ENCODE measurements at regions not wholly inside any gene's neighbourhood (a gene's known extent, or its start where the extent isn't known, plus 50 kb on each side); places are given as distances from the start of the nearest gene placed in this dataset.

DNA sequence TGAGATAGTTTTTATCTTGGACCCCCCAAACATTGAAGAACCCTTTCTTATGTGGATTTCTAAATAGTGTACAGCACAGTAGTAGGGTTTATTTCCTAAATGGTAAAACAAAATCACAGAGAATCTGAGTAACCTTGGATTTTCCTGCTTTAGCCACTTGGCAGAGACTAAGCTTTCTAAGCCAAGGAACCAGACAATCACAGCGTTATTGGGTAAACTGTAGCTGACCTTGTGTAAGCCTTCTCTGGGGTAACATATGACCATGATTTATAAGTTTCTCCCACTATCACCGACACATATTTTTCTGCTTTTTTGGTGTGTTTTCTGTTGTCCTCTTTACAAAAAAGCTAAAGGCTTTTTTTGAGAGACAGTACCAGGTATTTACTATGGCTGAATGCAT is 136.3 kb upstream of the PZP start:
- no peak overlapping the region for H3K4me3 Mint-ChIP-seq
- no peak overlapping the region for H3K4me3 ChIP-seq (ENCODE audit: low read length)
- H3K9me3 Mint-ChIP-seq: no peaks in the 10 kb centered on the region
- ChIA-PET POLR2A (interaction anchor here (1.2 kb wide), 1 partner anchor 124 kb away, joined by 3 read pairs; no protein-coding TSS in a partner anchor), CTCF (no interaction called here)
- DNase-seq: no peak
- no peak for ATAC-seq
- no peaks in the 10 kb centered on the region for H3K27me3 Mint-ChIP-seq
- H3K9me3 ChIP-seq (ENCODE audit: control insufficient read depth in 2 of 3, low read length in 3 of 3): no peaks in the 10 kb centered on the region
- intact Hi-C loops (cut with micrococcal nuclease): no loop called here
- H3K27me3 ChIP-seq (ENCODE audit: control insufficient read depth in 2 of 2, insufficient read depth in 2 of 2, low read length in 2 of 2): no peaks in the 10 kb centered on the region
- H3K36me3 Mint-ChIP-seq: peaks cover 0 to 4% (median 0%) of the 10 kb centered on the region in 5 donors
- no peak overlapping the region for H3K27ac ChIP-seq (ENCODE audit: low read depth, low read length)
- peak overlapping the region in 1 of 9 donors; percentile 51 for H3K27ac Mint-ChIP-seq
- peaks cover 16 to 64% (median 46%) of the 10 kb centered on the region in 7 donors for H3K4me1 Mint-ChIP-seq
- peaks cover 16 to 33% of the 10 kb centered on the region in 2 donors for H3K4me1 ChIP-seq (ENCODE audit: control insufficient read depth in 2 of 2, insufficient read depth in 2 of 2, low read length in 2 of 2)
- H3K36me3 ChIP-seq (ENCODE audit: control insufficient read depth in 2 of 3, insufficient read depth in 3 of 3, low read length in 3 of 3): no peaks in the 10 kb centered on the region

DNA sequence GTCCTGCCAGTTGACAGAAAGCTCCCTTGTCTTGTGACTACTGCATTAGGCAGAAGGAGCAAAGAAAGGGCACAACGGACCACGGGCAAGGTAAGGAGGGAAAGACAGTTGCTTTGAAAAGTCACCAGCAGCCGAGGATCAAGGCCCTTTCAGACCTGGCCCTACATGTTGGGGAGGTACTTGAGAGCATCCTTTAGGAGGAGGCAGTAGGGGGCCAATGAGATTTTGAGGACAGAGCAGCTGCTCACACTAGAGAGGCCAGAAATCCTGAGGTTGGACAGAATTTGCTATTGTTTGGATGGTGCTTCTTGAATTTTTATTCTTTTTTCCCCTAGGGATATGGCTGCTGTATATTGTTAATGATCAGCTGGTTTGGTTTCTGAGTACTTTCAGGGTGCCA is 135.5 kb upstream of the PZP start:
- Mint-ChIP-seq H3K4me1 (peaks cover 16 to 64% (median 46%) of the 10 kb centered on the region in 7 donors), H3K4me3 (no peak overlapping the region), H3K9me3 (no peaks in the 10 kb centered on the region), H3K27me3 (no peaks in the 10 kb centered on the region), H3K36me3 (peaks cover 0 to 4% (median 0%) of the 10 kb centered on the region in 5 donors), H3K27ac (peak overlapping the region in 3 of 9 donors; percentile 41 to 66 (median 60))
- Histone ChIP-seq H3K4me3 (ENCODE audit: low read length) (no peak overlapping the region), H3K9me3 (ENCODE audit: control insufficient read depth in 2 of 3, low read length in 3 of 3) (no peaks in the 10 kb centered on the region), H3K4me1 (ENCODE audit: control insufficient read depth in 2 of 2, insufficient read depth in 2 of 2, low read length in 2 of 2) (peaks cover 16 to 33% of the 10 kb centered on the region in 2 donors), H3K27me3 (ENCODE audit: control insufficient read depth in 2 of 2, insufficient read depth in 2 of 2, low read length in 2 of 2) (no peaks in the 10 kb centered on the region), H3K27ac (ENCODE audit: low read depth, low read length) (no peak overlapping the region), H3K36me3 (ENCODE audit: control insufficient read depth in 2 of 3, insufficient read depth in 3 of 3, low read length in 3 of 3) (no peaks in the 10 kb centered on the region)
- ChIA-PET CTCF (no interaction called here), POLR2A (interaction anchor here (1.8 kb wide), 1 partner anchor 11 kb away, joined by 7 read pairs; no protein-coding TSS in a partner anchor)
- no peak for DNase-seq
- no peak for ATAC-seq
- intact Hi-C loops (cut with micrococcal nuclease): no loop called here

DNA sequence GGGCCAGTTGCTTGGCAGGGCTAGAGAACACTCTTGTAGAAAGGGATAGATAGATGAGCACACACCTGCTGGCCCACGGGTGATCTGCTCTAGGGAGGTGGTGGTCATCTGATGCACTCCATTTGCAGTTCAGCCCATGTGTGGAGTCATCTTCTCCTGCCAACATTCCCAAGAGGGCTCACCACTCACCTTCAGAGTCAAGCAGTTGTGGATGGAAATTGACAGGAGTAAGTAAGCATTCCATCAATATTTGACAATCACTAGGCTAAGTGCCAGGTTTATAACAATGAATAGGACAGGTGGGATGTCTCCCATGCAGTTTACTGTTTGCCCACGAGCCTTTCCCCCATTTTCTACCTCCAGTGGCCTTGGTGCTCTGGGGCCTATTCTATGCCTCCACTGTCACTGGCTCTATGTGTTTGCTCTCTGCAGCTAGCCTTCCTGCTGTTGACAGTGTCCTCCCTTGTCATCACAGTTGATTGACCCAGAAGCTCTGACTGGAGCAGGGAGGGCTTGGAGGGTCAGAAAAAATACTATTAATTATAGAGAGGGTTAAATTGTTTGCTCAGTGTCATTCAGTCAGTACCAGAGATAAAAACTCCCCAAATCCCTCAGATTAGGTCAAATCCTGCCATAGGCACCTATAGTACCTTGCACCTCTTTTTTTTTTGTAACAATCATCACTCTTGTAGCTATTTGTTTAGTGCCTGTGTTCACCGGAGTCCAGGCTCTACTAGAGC is 134.6 kb upstream of the PZP start:
- CTCF ChIA-PET: interaction anchor here (1.0 kb wide), 1 partner anchor 330 kb away, joined by 3 read pairs; no protein-coding TSS in a partner anchor
- Histone ChIP-seq H3K4me3 (ENCODE audit: low read length) (no peak overlapping the region), H3K36me3 (ENCODE audit: control insufficient read depth in 2 of 3, insufficient read depth in 3 of 3, low read length in 3 of 3) (no peaks in the 10 kb centered on the region), H3K27me3 (ENCODE audit: control insufficient read depth in 2 of 2, insufficient read depth in 2 of 2, low read length in 2 of 2) (no peaks in the 10 kb centered on the region), H3K4me1 (ENCODE audit: control insufficient read depth in 2 of 2, insufficient read depth in 2 of 2, low read length in 2 of 2) (peaks cover 16 to 33% of the 10 kb centered on the region in 2 donors), H3K27ac (ENCODE audit: low read depth, low read length) (no peak overlapping the region), H3K9me3 (ENCODE audit: control insufficient read depth in 2 of 3, low read length in 3 of 3) (no peaks in the 10 kb centered on the region)
- POLR2A ChIA-PET: interaction anchor here (0.6 to 1.8 kb wide), 2 partner anchors 10 to 48 kb away, joined by 3 to 7 read pairs; no protein-coding TSS in a partner anchor
- H3K4me3 Mint-ChIP-seq: peak overlapping the region in 2 of 10 donors; percentile 43 to 58
- peaks cover 0 to 2% (median 0%) of the 10 kb centered on the region in 11 donors for H3K9me3 Mint-ChIP-seq
- intact Hi-C loops (cut with micrococcal nuclease): no loop called here
- peaks cover 0 to 4% (median 0%) of the 10 kb centered on the region in 5 donors for H3K27me3 Mint-ChIP-seq
- H3K4me1 Mint-ChIP-seq: peaks cover 18 to 64% (median 46%) of the 10 kb centered on the region in 7 donors
- no peak for DNase-seq
- H3K27ac Mint-ChIP-seq: peak overlapping the region in 4 of 9 donors; percentile 63 to 88 (median 70)
- no peak for ATAC-seq
- H3K36me3 Mint-ChIP-seq: no peaks in the 10 kb centered on the region

DNA sequence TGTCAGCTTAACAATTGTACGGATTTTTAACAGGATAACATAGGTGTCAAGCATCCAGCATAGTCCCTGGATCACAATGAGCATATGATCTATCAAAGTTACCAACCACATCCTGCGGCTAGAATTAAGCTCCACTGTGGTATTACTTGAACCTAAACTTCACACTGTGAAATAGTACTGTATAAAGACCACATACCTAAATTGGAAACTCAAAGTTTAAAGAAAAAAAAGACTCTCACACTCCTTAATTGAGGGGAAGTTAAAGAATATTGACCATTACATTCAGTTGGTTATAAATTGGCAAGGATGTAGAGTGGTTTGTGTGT is 133.0 kb upstream of the PZP start:
- peak; percentile 60 for ATAC-seq
- H3K4me1 Mint-ChIP-seq: peaks cover 14 to 54% (median 37%) of the 10 kb centered on the region in 7 donors
- H3K27ac Mint-ChIP-seq: peak overlapping the region in 8 of 9 donors; percentile 2 to 90 (median 62)
- no peaks in the 10 kb centered on the region for H3K27me3 ChIP-seq (ENCODE audit: control insufficient read depth in 2 of 2, insufficient read depth in 2 of 2, low read length in 2 of 2)
- peaks cover 0 to 5% (median 0%) of the 10 kb centered on the region in 5 donors for H3K27me3 Mint-ChIP-seq
- peaks cover 16 to 33% of the 10 kb centered on the region in 2 donors for H3K4me1 ChIP-seq (ENCODE audit: control insufficient read depth in 2 of 2, insufficient read depth in 2 of 2, low read length in 2 of 2)
- ChIA-PET CTCF (interaction anchor here (1.6 to 1.8 kb wide), 3 partner anchors 10 to 128 kb away, joined by 4 to 7 read pairs (median 6); no protein-coding TSS in a partner anchor), POLR2A (interaction anchor here (0.6 to 1.1 kb wide), 2 partner anchors 107 to 297 kb away, joined by 3 to 6 read pairs; no protein-coding TSS in a partner anchor)
- H3K36me3 ChIP-seq (ENCODE audit: control insufficient read depth in 2 of 3, insufficient read depth in 3 of 3, low read length in 3 of 3): no peaks in the 10 kb centered on the region
- H3K36me3 Mint-ChIP-seq: peaks cover 2 to 6% (median 4%) of the 10 kb centered on the region in 5 donors
- H3K9me3 Mint-ChIP-seq: peaks cover 0 to 14% (median 4%) of the 10 kb centered on the region in 11 donors
- no peak overlapping the region for H3K4me3 ChIP-seq (ENCODE audit: low read length)
- H3K4me3 Mint-ChIP-seq: peak overlapping the region in 9 of 10 donors; percentile 0 to 86 (median 45)
- intact Hi-C loops (cut with micrococcal nuclease): no loop called here
- H3K9me3 ChIP-seq (ENCODE audit: control insufficient read depth in 2 of 3, low read length in 3 of 3): no peaks in the 10 kb centered on the region
- DNase-seq: peak in 4 of 9 donors; percentile 16 to 43 (median 22)
- H3K27ac ChIP-seq (ENCODE audit: low read depth, low read length): no peak overlapping the region

DNA sequence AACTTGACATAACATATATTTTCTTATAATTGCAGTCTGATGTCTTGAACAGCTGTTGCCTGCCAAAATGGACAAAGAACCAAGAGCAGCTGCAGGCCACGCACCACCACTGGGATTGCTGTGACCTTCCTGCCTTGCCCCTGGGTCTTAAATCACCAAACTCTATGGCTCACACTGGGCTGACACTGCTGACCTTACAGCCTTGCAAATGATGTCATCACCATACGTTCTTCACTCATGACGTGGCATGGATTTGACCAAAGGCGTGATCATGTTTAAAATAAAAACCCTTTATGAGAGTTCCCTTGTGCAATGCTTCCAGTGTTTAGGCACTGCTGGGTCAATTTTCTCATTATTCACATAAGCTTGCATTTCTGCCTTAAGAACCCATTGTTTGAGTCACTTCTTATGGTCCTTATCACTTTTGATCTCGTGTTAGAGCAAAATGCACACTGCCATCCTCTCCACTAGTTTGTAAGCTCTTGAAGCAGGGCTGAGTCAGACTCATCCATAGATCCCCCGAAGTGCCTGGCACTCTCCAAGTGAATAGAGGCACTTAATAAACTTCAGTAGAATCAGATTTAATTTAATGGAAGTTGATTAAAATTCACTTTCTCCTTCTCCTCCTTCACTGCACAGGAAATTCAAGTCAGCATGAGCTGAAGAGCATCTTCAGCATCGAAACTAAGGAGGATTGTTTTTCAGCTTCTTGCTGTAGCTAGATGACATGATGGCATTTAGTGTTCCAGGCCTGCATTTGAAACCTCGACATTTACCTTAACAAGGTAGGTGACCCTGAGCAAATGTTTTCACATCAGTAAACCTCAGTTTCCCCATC is 132.4 kb upstream of the PZP start:
- peaks cover 14 to 48% (median 33%) of the 10 kb centered on the region in 7 donors for H3K4me1 Mint-ChIP-seq
- intact Hi-C loops (cut with micrococcal nuclease): no loop called here
- peaks cover 4 to 8% (median 5%) of the 10 kb centered on the region in 5 donors for H3K36me3 Mint-ChIP-seq
- ChIA-PET CTCF (interaction anchor here (0.6 to 1.8 kb wide), 5 partner anchors 9 to 455 kb away, joined by 3 to 7 read pairs (median 4); no protein-coding TSS in a partner anchor), POLR2A (interaction anchor here (0.6 to 1.1 kb wide), 2 partner anchors 108 to 298 kb away, joined by 3 to 6 read pairs; no protein-coding TSS in a partner anchor)
- H3K4me3 Mint-ChIP-seq: peak overlapping the region in 5 of 10 donors; percentile 36 to 86 (median 48)
- Histone ChIP-seq H3K27ac (ENCODE audit: low read depth, low read length) (no peak overlapping the region), H3K27me3 (ENCODE audit: control insufficient read depth in 2 of 2, insufficient read depth in 2 of 2, low read length in 2 of 2) (no peaks in the 10 kb centered on the region), H3K36me3 (ENCODE audit: control insufficient read depth in 2 of 3, insufficient read depth in 3 of 3, low read length in 3 of 3) (no peaks in the 10 kb centered on the region), H3K4me1 (ENCODE audit: control insufficient read depth in 2 of 2, insufficient read depth in 2 of 2, low read length in 2 of 2) (peaks cover 16 to 33% of the 10 kb centered on the region in 2 donors), H3K4me3 (ENCODE audit: low read length) (no peak overlapping the region), H3K9me3 (ENCODE audit: control insufficient read depth in 2 of 3, low read length in 3 of 3) (no peaks in the 10 kb centered on the region)
- peak overlapping the region in 7 of 9 donors; percentile 25 to 90 (median 63) for H3K27ac Mint-ChIP-seq
- ATAC-seq (peak; percentile 31), DNase-seq (peak in 1 of 9 donors; percentile 9)
- H3K27me3 Mint-ChIP-seq: peaks cover 0 to 7% (median 0%) of the 10 kb centered on the region in 5 donors
- peaks cover 0 to 17% (median 5%) of the 10 kb centered on the region in 11 donors for H3K9me3 Mint-ChIP-seq

DNA sequence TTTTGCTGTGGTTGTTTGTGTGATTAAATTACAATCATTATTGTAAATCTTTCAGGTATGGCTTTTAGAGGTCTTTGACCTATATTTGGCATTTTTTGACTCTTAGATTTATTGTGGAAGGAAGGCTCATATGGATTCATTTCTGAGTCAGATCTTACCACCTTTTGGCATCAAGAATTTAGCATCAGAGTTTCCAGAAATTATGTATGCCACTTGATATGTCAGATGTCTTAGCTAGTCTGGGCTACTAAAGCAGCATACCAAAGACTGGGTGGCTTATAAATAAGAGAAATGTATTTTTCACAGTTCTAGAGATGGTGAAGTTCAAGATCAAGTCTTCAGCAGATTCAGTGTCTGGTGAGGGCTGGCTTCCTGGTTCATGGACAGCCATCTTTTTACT is 129.5 kb upstream of the PZP start:
- H3K27me3 Mint-ChIP-seq: peaks cover 0 to 7% (median 0%) of the 10 kb centered on the region in 5 donors
- H3K4me1 Mint-ChIP-seq: peaks cover 16 to 25% (median 21%) of the 10 kb centered on the region in 7 donors
- intact Hi-C loops (cut with micrococcal nuclease): loop anchor here in 1 of 2 donors (10.0 kb wide), 1 partner anchor 457 kb away; no protein-coding TSS in a partner anchor
- peaks cover 4 to 8% (median 5%) of the 10 kb centered on the region in 5 donors for H3K36me3 Mint-ChIP-seq
- Histone ChIP-seq H3K27me3 (ENCODE audit: control insufficient read depth in 2 of 2, insufficient read depth in 2 of 2, low read length in 2 of 2) (no peaks in the 10 kb centered on the region), H3K27ac (ENCODE audit: low read depth, low read length) (no peak overlapping the region), H3K4me1 (ENCODE audit: control insufficient read depth in 2 of 2, insufficient read depth in 2 of 2, low read length in 2 of 2) (peaks cover 8 to 16% of the 10 kb centered on the region in 2 donors), H3K9me3 (ENCODE audit: control insufficient read depth in 2 of 3, low read length in 3 of 3) (no peaks in the 10 kb centered on the region), H3K4me3 (ENCODE audit: low read length) (no peak overlapping the region), H3K36me3 (ENCODE audit: control insufficient read depth in 2 of 3, insufficient read depth in 3 of 3, low read length in 3 of 3) (no peaks in the 10 kb centered on the region)
- DNase-seq (no peak), ATAC-seq (no peak)
- no peak overlapping the region for H3K27ac Mint-ChIP-seq
- H3K4me3 Mint-ChIP-seq: no peak overlapping the region
- H3K9me3 Mint-ChIP-seq: peaks cover 0 to 17% (median 5%) of the 10 kb centered on the region in 11 donors
- ChIA-PET CTCF (no interaction called here), POLR2A (no interaction called here)
